ENCODE measurements at regions not wholly inside any gene's neighbourhood (a gene's known extent, or its start where the extent isn't known, plus 50 kb on each side); places are given as distances from the start of the nearest gene placed in this dataset.

DNA sequence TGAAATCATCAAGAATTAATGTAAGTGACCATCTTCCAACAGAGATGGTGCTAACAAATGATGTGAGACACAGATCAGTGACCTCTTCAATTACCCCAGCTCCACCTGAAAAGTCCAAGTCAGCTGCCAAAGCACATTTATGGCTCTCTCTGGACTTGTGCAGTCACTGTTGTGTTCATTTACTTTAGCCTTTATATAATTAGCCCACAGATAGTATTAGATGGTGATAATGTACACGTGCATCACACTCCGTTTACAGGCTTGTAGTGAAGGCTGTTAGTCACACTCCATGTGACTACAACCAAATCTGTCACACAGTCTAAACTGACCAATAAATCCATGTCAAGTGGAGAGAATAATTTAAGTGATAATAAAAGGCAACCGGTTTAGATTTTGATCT is 331.5 kb upstream of the IL12A start:
- no peak for TF ChIP-seq LEF1 (IDR thresholded peaks at IDR 0.05)
- no peak for TF ChIP-seq RFX5 (IDR thresholded peaks at IDR 0.05; ENCODE audit: low read depth, low read length)
- no peak for TF ChIP-seq KLF1 (tag; IDR thresholded peaks at IDR 0.05)
- no peak for TF ChIP-seq SRF (CRISPR knock-in tag; IDR thresholded peaks at IDR 0.05)
- TF ChIP-seq ZHX1 (conservative IDR thresholded peaks at IDR 0.05; ENCODE audit: low read length): no peak
- TF ChIP-seq MAZ (CRISPR knock-in tag; conservative IDR thresholded peaks at IDR 0.05 in 1 of 2, IDR thresholded peaks at IDR 0.05 in 1 of 2): no peak
- TF ChIP-seq MYC (IDR thresholded peaks at IDR 0.05; ENCODE audit: low read depth, low read length): no peak
- TF ChIP-seq MYC (CRISPR knock-in tag; IDR thresholded peaks at IDR 0.05; ENCODE audit: borderline replicate concordance, low read depth): no peak
- TF ChIP-seq POLR2A (conservative IDR thresholded peaks at IDR 0.05): no peak
- no peak for TF ChIP-seq NFIC (IDR thresholded peaks at IDR 0.05)
- no peak for TF ChIP-seq IRF2 (CRISPR knock-in tag; IDR thresholded peaks at IDR 0.05)
- TF ChIP-seq CTCF (IDR thresholded peaks at IDR 0.05 in 2 of 3, conservative IDR thresholded peaks at IDR 0.05 in 1 of 3; ENCODE audit: insufficient read depth in 2 of 3, low read depth in 1 of 3, low read length in 3 of 3): no peak
- TF ChIP-seq BACH1 (tag; IDR thresholded peaks at IDR 0.05): no peak
- TF ChIP-seq TRIM24 (IDR thresholded peaks at IDR 0.05): no peak
